GM21367 (cell line): ENCODE measurements at regions not wholly inside any gene's neighbourhood (a gene's known extent, or its start where the extent isn't known, plus 50 kb on each side); places are given as distances from the start of the nearest gene placed in this dataset.

ENCODE experiments used
- ATAC-seq: cut with Tn5 transposase; IDR thresholded peaks from one replicate; pipeline ENCODE4 v1.9.1; 2021; ENCODE audit not compliant: unreplicated experiment

GRCh38 chr3:82311901-82312300 lies 550.5 kb upstream of the GBE1 start:
- ATAC-seq = no peak

GRCh38 chr3:82308755-82309154 lies 547.3 kb upstream of the GBE1 start:
- no peak for ATAC-seq

- no peak for ATAC-seq
These were observed 544.7 kb upstream of the GBE1 start for GRCh38 chr3:82306189-82306588.

- ATAC-seq = no peak
These were observed 533.2 kb upstream of the GBE1 start for GRCh38 chr3:82294609-82295008.

- peak; percentile 57 for ATAC-seq
These were observed 532.4 kb upstream of the GBE1 start for GRCh38 chr3:82293867-82294266.

- ATAC-seq = no peak
These were observed 532.0 kb upstream of the GBE1 start for GRCh38 chr3:82293435-82293834.

GRCh38 chr3:82287562-82287961 lies 526.1 kb upstream of the GBE1 start:
- ATAC-seq = no peak

GRCh38 chr3:82281205-82281604 lies 519.8 kb upstream of the GBE1 start:
- ATAC-seq = no peak

GRCh38 chr3:82276992-82277391 lies 515.5 kb upstream of the GBE1 start:
- no peak for ATAC-seq

GRCh38 chr3:82274897-82275296 lies 513.5 kb upstream of the GBE1 start:
- ATAC-seq = no peak

- ATAC-seq = no peak
These were observed 504.3 kb upstream of the GBE1 start for GRCh38 chr3:82265747-82266146.

- ATAC-seq = no peak
These were observed 500.7 kb upstream of the GBE1 start for GRCh38 chr3:82262193-82262592.

- ATAC-seq = no peak
These were observed 500.2 kb upstream of the GBE1 start for GRCh38 chr3:82261637-82262036.

- no peak for ATAC-seq
These were observed 499.6 kb upstream of the GBE1 start for GRCh38 chr3:82261013-82261412.

- no peak for ATAC-seq
These were observed 498.5 kb upstream of the GBE1 start for GRCh38 chr3:82259994-82260393.

- ATAC-seq = no peak
These were observed 478.9 kb upstream of the GBE1 start for GRCh38 chr3:82240322-82240721.

- ATAC-seq = no peak
These were observed 474.8 kb upstream of the GBE1 start for GRCh38 chr3:82236257-82236656.

- no peak for ATAC-seq
These were observed 468.0 kb upstream of the GBE1 start for GRCh38 chr3:82229397-82229796.

- ATAC-seq = no peak
These were observed 463.2 kb upstream of the GBE1 start for GRCh38 chr3:82224661-82225060.

GRCh38 chr3:82222401-82222800 lies 461.0 kb upstream of the GBE1 start:
- no peak for ATAC-seq

- ATAC-seq = no peak
These were observed 456.1 kb upstream of the GBE1 start for GRCh38 chr3:82217571-82217970.

GRCh38 chr3:82208002-82208710 lies 446.7 kb upstream of the GBE1 start:
- ATAC-seq = no peak

GRCh38 chr3:82202269-82202668 lies 440.8 kb upstream of the GBE1 start:
- ATAC-seq = no peak
